K562 (cell line): ENCODE measurements at regions not wholly inside any gene's neighbourhood (a gene's known extent, or its start where the extent isn't known, plus 50 kb on each side); places are given as distances from the start of the nearest gene placed in this dataset.

Source experiments
- ATF1 ChIP-seq, 2 experiments: fragments of 450-650 bp in 1 of 2; IDR thresholded peaks; 2 replicates each; pipeline ENCODE4 v1.6.1; 2016; ENCODE audit warnings: missing compliant biosample characterization in 1 of 2, missing genetic modification characterization in 1 of 2
- DACH1 ChIP-seq: fragments of 450-650 bp; IDR thresholded peaks from 2 replicates; pipeline ENCODE4 v1.6.1; 2018; ENCODE audit not compliant: partially characterized antibody
- JUND ChIP-seq, 2 experiments: IDR thresholded peaks; 2 replicates in 1 of 2; 3 replicates in 1 of 2; pipeline ENCODE4 v1.6.1; 2011; ENCODE audit warnings: borderline replicate concordance in 2 of 2, low read depth in 2 of 2, low read length in 2 of 2, improper control_type of control experiment in 1 of 2, missing biosample characterization in 1 of 2, missing genetic modification characterization in 1 of 2, missing genetic modification reagents in 1 of 2
- MAFK ChIP-seq: IDR thresholded peaks from 2 replicates; pipeline ENCODE4 v1.6.1; 2011; ENCODE audit warnings: low read length, improper control_type of control experiment
- MIER1 ChIP-seq: fragments of 450-650 bp; IDR thresholded peaks from 2 replicates; pipeline ENCODE4 v1.6.1; 2016; ENCODE audit warnings: antibody characterized with exemption, mild to moderate bottlenecking, low read depth
- NR4A1 ChIP-seq, 2 experiments: fragments of 250-450 bp in 1 of 2; fragments of 450-650 bp in 1 of 2; sonication (Bioruptor Pico) in 1 of 2; IDR thresholded peaks; 2 replicates each; pipeline versions ENCODE4 v1.4.0 to v1.6.1; 2016 to 2020; ENCODE audit warnings: mild to moderate bottlenecking in 2 of 2, missing compliant biosample characterization in 1 of 2, missing genetic modification characterization in 1 of 2, moderate library complexity in 1 of 2
- PHTF2 ChIP-seq: fragments of 250-450 bp; sonication (Bioruptor Pico); IDR thresholded peaks from 2 replicates; pipeline ENCODE4 v1.5.0; 2021; ENCODE audit warnings: mild to moderate bottlenecking
- SMAD3 ChIP-seq: fragments of 450-650 bp; formaldehyde crosslinking; conservative IDR thresholded peaks from 2 replicates; pipeline ENCODE4 v1.4.0; 2020; ENCODE audit warnings: mild to moderate bottlenecking
- TEAD1 ChIP-seq, 2 experiments: fragments of 450-650 bp in 1 of 2; sonication (generic) in 1 of 2; formaldehyde crosslinking; IDR thresholded peaks; 2 replicates each; pipeline versions ENCODE4 v1.4.0 to v1.8.0; 2020 to 2022; ENCODE audit warnings: mild to moderate bottlenecking in 2 of 2, missing genetic modification reagents in 1 of 2
- YY1 ChIP-seq, 3 experiments: IDR thresholded peaks; 2 replicates each; pipeline ENCODE4 v1.6.1; 2011; ENCODE audit warnings: low read length in 2 of 3, mild to moderate bottlenecking in 2 of 3, moderate library complexity in 2 of 3, borderline replicate concordance in 1 of 3, control low read depth in 1 of 3, low read depth in 1 of 3; ENCODE audit not compliant: insufficient read depth in 3 of 3, insufficient replicate concordance in 2 of 3, control insufficient read depth in 1 of 3, insufficient read length in 1 of 3; ENCODE audit errors: extremely low read depth in 1 of 3
- ZNF324 ChIP-seq: fragments of 250-450 bp; sonication (Bioruptor Pico); IDR thresholded peaks from 2 replicates; pipeline ENCODE4 v1.4.0; 2020; ENCODE audit warnings: mild to moderate bottlenecking
- ZNF707 ChIP-seq: fragments of 250-450 bp; sonication (Bioruptor Pico); conservative IDR thresholded peaks from 2 replicates; pipeline ENCODE4 v1.8.0; 2022; ENCODE audit warnings: inconsistent platforms, mild to moderate bottlenecking, moderate library complexity
- ZNF75A ChIP-seq: fragments of 450-650 bp; formaldehyde crosslinking; IDR thresholded peaks from 2 replicates; pipeline ENCODE4 v1.4.0; 2020; ENCODE audit warnings: mild to moderate bottlenecking
- TF ChIP-seq, protein P1 (sequence below): fragments of 200-600 bp; sonication (generic); IDR thresholded peaks from one replicate; pipeline ENCODE4 v1.6.1; 2012; ENCODE audit warnings: mild to moderate bottlenecking, low read depth, low read length, inconsistent platforms

DNA sequence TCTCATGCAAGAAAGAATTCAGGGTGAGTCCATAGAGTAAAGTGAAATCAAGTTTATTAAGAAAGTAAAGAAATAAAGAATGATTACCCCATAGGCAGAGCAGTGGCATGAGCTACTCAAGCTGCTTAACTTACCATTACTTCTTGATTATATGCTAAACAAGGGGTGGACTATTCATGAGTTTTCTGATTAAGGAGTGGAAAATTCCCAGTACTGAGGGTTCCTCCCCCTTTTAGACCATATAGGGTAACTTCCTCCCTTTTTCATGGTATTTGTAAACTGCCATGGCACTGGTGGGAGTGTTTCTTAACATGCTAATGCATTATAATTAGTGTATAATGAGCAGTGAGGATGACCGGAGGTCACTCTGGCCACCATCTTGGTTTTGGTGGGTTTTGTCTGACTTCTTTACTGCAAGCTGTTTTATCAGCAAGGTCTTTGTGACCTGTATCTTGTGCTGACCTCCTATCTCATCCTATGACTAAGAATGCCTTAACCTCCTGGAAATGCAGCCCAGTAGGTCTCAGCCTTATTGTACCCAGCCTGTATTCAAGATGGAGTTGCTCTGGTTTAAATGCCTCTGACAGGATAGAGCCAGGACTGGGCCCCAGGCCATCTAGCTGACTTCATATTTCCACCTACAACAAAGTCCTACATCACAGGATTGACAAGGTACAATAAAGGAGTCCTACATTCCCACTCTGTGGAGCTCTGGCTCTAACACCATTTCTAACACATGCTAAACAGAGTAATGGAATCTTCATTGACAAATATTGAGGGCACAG, 186.7 kb downstream of the NXNL2 start (continued):
- TF ChIP-seq, protein P1, sequence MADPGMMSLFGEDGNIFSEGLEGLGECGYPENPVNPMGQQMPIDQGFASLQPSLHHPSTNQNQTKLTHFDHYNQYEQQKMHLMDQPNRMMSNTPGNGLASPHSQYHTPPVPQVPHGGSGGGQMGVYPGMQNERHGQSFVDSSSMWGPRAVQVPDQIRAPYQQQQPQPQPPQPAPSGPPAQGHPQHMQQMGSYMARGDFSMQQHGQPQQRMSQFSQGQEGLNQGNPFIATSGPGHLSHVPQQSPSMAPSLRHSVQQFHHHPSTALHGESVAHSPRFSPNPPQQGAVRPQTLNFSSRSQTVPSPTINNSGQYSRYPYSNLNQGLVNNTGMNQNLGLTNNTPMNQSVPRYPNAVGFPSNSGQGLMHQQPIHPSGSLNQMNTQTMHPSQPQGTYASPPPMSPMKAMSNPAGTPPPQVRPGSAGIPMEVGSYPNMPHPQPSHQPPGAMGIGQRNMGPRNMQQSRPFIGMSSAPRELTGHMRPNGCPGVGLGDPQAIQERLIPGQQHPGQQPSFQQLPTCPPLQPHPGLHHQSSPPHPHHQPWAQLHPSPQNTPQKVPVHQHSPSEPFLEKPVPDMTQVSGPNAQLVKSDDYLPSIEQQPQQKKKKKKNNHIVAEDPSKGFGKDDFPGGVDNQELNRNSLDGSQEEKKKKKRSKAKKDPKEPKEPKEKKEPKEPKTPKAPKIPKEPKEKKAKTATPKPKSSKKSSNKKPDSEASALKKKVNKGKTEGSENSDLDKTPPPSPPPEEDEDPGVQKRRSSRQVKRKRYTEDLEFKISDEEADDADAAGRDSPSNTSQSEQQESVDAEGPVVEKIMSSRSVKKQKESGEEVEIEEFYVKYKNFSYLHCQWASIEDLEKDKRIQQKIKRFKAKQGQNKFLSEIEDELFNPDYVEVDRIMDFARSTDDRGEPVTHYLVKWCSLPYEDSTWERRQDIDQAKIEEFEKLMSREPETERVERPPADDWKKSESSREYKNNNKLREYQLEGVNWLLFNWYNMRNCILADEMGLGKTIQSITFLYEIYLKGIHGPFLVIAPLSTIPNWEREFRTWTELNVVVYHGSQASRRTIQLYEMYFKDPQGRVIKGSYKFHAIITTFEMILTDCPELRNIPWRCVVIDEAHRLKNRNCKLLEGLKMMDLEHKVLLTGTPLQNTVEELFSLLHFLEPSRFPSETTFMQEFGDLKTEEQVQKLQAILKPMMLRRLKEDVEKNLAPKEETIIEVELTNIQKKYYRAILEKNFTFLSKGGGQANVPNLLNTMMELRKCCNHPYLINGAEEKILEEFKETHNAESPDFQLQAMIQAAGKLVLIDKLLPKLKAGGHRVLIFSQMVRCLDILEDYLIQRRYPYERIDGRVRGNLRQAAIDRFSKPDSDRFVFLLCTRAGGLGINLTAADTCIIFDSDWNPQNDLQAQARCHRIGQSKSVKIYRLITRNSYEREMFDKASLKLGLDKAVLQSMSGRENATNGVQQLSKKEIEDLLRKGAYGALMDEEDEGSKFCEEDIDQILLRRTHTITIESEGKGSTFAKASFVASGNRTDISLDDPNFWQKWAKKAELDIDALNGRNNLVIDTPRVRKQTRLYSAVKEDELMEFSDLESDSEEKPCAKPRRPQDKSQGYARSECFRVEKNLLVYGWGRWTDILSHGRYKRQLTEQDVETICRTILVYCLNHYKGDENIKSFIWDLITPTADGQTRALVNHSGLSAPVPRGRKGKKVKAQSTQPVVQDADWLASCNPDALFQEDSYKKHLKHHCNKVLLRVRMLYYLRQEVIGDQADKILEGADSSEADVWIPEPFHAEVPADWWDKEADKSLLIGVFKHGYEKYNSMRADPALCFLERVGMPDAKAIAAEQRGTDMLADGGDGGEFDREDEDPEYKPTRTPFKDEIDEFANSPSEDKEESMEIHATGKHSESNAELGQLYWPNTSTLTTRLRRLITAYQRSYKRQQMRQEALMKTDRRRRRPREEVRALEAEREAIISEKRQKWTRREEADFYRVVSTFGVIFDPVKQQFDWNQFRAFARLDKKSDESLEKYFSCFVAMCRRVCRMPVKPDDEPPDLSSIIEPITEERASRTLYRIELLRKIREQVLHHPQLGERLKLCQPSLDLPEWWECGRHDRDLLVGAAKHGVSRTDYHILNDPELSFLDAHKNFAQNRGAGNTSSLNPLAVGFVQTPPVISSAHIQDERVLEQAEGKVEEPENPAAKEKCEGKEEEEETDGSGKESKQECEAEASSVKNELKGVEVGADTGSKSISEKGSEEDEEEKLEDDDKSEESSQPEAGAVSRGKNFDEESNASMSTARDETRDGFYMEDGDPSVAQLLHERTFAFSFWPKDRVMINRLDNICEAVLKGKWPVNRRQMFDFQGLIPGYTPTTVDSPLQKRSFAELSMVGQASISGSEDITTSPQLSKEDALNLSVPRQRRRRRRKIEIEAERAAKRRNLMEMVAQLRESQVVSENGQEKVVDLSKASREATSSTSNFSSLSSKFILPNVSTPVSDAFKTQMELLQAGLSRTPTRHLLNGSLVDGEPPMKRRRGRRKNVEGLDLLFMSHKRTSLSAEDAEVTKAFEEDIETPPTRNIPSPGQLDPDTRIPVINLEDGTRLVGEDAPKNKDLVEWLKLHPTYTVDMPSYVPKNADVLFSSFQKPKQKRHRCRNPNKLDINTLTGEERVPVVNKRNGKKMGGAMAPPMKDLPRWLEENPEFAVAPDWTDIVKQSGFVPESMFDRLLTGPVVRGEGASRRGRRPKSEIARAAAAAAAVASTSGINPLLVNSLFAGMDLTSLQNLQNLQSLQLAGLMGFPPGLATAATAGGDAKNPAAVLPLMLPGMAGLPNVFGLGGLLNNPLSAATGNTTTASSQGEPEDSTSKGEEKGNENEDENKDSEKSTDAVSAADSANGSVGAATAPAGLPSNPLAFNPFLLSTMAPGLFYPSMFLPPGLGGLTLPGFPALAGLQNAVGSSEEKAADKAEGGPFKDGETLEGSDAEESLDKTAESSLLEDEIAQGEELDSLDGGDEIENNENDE, result no peak
- TF ChIP-seq ZNF324 (no peak), ATF1 (CRISPR knock-in tag; IDR thresholded peaks at IDR 0.05) (no peak), ATF1 (tag; IDR thresholded peaks at IDR 0.05) (no peak), DACH1 (no peak), MAFK (no peak), JUND (IDR thresholded peaks at IDR 0.05; ENCODE audit: borderline replicate concordance, low read depth, low read length) (no peak), JUND (tag; IDR thresholded peaks at IDR 0.05; ENCODE audit: borderline replicate concordance, low read depth, low read length) (no peak), MIER1 (no peak), ZNF75A (CRISPR knock-in tag) (no peak), NR4A1 (CRISPR knock-in tag; IDR thresholded peaks at IDR 0.05) (no peak), NR4A1 (tag; IDR thresholded peaks at IDR 0.05) (peak; percentile 93), YY1 (IDR thresholded peaks at IDR 0.05; ENCODE audit: borderline replicate concordance in 1 of 3, control insufficient read depth in 1 of 3, extremely low read depth in 1 of 3, insufficient read depth in 3 of 3, insufficient read length in 1 of 3, insufficient replicate concordance in 2 of 3, low read depth in 1 of 3, low read length in 2 of 3) (no peak), PHTF2 (no peak), ZNF707 (CRISPR knock-in tag) (no peak), TEAD1 (CRISPR knock-in tag; IDR thresholded peaks at IDR 0.05) (peak in 1 of 2 experiments; percentile 49; a peak in 1 of 4 replicates), SMAD3 (CRISPR knock-in tag) (0 out of 2 replicates have a peak, but pooled peaks have one; percentile 57)
